ENCODE measurements at regions not wholly inside any gene's neighbourhood (a gene's known extent, or its start where the extent isn't known, plus 50 kb on each side); places are given as distances from the start of the nearest gene placed in this dataset.
A peak's percentile ranks its signal among the peaks of the same experiment; 100 is the strongest.

DNA sequence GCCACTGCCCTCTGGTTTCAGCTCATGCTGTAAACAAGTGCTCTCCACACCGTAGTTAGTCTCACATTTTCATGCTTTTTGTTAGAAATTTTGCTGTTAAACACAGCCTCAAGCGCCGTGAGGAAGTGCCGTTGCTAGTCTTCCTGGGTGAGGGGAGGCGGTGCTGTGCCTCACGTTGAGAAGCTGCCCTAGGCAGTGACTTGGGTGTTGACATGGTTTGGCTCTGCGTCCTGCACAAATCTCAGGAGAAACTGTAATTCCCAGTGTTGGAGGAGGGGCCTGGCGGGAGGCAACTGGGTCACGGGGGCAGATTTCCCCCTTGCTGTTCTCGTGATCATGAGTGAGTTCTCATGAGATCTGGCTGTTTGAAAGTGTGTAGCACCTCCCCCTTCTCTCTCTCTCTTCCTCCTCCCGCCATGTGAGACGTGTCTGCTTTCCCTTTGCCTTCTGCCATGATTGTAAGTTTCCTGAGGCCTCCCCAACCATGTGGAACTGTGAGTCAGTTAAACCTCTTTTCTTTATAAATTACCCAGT, 95.8 kb downstream of the ERMARD start:
- H3K36me3 Mint-ChIP-seq (ENCODE audit: unreplicated experiment), result no peaks in the 10 kb centered on the region
- TF ChIP-seq, protein P1, sequence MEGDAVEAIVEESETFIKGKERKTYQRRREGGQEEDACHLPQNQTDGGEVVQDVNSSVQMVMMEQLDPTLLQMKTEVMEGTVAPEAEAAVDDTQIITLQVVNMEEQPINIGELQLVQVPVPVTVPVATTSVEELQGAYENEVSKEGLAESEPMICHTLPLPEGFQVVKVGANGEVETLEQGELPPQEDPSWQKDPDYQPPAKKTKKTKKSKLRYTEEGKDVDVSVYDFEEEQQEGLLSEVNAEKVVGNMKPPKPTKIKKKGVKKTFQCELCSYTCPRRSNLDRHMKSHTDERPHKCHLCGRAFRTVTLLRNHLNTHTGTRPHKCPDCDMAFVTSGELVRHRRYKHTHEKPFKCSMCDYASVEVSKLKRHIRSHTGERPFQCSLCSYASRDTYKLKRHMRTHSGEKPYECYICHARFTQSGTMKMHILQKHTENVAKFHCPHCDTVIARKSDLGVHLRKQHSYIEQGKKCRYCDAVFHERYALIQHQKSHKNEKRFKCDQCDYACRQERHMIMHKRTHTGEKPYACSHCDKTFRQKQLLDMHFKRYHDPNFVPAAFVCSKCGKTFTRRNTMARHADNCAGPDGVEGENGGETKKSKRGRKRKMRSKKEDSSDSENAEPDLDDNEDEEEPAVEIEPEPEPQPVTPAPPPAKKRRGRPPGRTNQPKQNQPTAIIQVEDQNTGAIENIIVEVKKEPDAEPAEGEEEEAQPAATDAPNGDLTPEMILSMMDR (IDR thresholded peaks at IDR 0.05), result no peak
- no peaks in the 10 kb centered on the region for H3K27me3 Mint-ChIP-seq (ENCODE audit: unreplicated experiment)
- H3K4me1 Mint-ChIP-seq (ENCODE audit: unreplicated experiment), result no peaks in the 10 kb centered on the region
- no peak overlapping the region for H3K4me3 Mint-ChIP-seq (ENCODE audit: unreplicated experiment)
- DNase-seq (ENCODE audit: extremely low spot score, unreplicated experiment), result peak; percentile 67
- no peak overlapping the region for H3K27ac Mint-ChIP-seq (ENCODE audit: unreplicated experiment)
- no peaks in the 10 kb centered on the region for H3K9me3 Mint-ChIP-seq (ENCODE audit: unreplicated experiment)

DNA sequence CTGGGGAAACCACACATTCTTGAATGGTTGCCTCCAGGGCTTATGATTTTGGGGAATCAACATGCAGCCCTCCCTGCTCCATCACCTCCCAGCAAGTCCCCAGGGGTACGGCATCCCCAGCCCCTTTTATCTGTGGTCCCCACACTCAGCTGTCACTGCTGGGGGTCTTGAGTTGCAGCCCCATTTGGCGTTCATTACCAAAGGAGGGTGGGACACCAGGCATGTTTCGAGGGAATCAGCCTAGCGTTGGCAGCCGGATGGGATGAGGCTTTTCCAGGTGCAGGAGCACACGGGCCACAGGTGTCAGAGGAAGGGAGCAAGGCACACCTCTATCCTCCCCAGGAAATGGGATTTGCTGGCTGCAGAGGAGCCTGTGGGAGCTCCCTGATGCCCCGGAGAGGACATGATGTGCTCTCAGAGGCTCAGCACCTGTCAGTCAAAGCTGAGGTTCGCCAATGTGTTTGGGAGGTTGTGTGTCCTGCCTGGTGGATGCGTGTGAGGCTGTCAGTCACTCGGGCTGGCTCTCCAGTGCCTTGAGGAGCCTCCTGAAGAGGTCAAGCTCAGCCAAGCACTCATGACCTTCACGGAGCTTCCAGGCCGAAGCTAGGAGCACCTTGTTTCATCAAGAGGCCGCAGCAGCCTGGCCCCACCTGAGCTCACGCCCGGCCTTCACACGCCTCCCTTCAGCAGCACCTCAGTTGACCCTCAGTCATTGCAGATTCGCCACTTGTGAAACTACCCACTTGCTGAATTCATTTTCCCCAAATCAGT, 95.0 kb downstream of the ERMARD start:
- Mint-ChIP-seq H3K9me3 (ENCODE audit: unreplicated experiment) (no peaks in the 10 kb centered on the region), H3K27ac (ENCODE audit: unreplicated experiment) (no peak overlapping the region), H3K4me3 (ENCODE audit: unreplicated experiment) (no peak overlapping the region), H3K4me1 (ENCODE audit: unreplicated experiment) (no peaks in the 10 kb centered on the region), H3K36me3 (ENCODE audit: unreplicated experiment) (no peaks in the 10 kb centered on the region), H3K27me3 (ENCODE audit: unreplicated experiment) (no peaks in the 10 kb centered on the region)
- peak; percentile 76 for DNase-seq (ENCODE audit: extremely low spot score, unreplicated experiment)
- TF ChIP-seq, protein P1 (IDR thresholded peaks at IDR 0.05), result no peak

DNA sequence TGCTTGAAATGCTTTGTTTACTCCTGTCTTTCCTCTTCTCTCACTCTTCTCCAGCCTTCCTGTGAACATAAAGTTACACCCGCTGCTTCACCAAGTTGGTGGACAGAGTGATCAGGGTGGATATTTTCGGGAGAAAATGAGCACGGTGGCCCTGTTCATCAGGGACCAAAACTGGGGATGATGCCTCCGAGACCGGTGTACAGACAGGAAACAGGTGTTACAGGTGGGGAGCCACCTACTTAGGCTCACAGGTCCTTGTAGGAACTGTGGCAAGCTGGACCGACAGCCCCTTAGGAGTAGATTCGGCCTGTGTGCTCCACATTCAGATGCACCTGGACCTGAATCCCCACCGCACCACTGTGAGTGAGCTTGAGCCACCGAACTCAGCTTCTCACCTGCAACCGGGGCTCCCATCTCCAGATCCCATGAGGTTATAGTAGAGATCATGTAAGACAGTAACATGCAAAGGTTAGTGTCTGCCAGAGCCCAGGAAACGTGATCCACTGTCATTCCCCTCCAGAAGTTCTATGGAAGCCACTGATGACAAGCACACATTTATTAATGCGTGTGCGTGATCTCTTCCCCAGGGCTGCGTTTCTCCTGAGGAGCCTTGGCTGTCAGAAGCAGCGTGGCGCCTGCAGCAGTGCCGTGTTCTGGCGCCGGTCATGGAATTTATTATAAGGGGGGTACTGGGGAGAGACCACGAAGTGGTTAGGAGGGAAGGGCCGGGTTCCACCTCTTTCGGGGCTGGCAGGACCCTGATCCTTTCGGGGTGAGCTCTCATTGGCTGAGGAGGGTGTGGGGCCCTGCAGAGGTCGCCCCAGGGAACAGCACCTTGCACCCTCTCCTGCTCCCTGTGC, 94.2 kb downstream of the ERMARD start:
- TF ChIP-seq, protein P1 (IDR thresholded peaks at IDR 0.05), result no peak
- Mint-ChIP-seq H3K27ac (ENCODE audit: unreplicated experiment) (no peak overlapping the region), H3K4me3 (ENCODE audit: unreplicated experiment) (no peak overlapping the region), H3K9me3 (ENCODE audit: unreplicated experiment) (no peaks in the 10 kb centered on the region), H3K27me3 (ENCODE audit: unreplicated experiment) (no peaks in the 10 kb centered on the region), H3K36me3 (ENCODE audit: unreplicated experiment) (no peaks in the 10 kb centered on the region), H3K4me1 (ENCODE audit: unreplicated experiment) (no peaks in the 10 kb centered on the region)
- DNase-seq (ENCODE audit: extremely low spot score, unreplicated experiment), result peak; percentile 69

DNA sequence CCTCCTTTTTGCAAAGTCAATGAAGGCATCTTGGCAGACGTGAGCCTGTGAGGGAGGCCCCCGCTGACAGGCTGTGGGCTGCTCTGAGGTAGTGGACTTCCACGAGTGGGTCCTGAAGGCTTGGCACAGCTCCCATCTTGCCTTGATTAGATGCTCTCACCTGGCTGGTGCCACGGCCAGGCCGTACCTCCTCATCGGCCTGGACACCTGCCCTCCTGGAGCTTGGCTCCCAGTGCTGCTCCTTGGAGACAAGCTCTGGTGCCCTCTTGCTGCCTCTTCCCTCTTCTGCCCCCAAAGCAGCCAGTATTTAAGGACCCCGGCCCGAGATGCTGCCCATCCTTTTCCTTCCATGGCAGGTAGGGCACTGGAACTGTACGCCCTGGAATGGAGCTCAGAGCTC, 93.5 kb downstream of the ERMARD start:
- Mint-ChIP-seq H3K4me1 (ENCODE audit: unreplicated experiment) (no peaks in the 10 kb centered on the region), H3K27me3 (ENCODE audit: unreplicated experiment) (no peaks in the 10 kb centered on the region), H3K27ac (ENCODE audit: unreplicated experiment) (no peak overlapping the region), H3K9me3 (ENCODE audit: unreplicated experiment) (no peaks in the 10 kb centered on the region), H3K36me3 (ENCODE audit: unreplicated experiment) (no peaks in the 10 kb centered on the region), H3K4me3 (ENCODE audit: unreplicated experiment) (no peak overlapping the region)
- TF ChIP-seq, protein P1 (IDR thresholded peaks at IDR 0.05), result no peak
- peak; percentile 73 for DNase-seq (ENCODE audit: extremely low spot score, unreplicated experiment)

DNA sequence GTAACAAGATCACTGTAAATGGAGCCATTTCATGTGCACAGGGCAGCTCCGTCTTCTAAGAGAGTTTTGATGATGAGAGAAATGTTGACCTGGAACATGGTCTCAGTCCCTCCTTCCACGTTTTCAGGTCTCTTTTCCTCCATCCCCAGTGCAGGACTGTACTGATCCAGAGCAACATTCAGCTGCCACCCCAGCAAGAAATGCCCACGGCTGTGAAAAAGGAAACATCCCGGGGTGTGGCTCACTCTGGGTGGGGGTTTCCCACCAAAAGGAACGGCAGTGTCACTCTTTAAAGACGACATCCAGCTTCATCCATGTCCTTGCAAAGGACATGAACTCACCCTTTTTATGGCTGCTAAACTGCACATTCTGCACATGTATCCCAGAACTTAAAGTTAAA, 92.6 kb downstream of the ERMARD start:
- TF ChIP-seq, protein P1 (IDR thresholded peaks at IDR 0.05), result no peak
- no peaks in the 10 kb centered on the region for H3K4me1 Mint-ChIP-seq (ENCODE audit: unreplicated experiment)
- H3K27ac Mint-ChIP-seq (ENCODE audit: unreplicated experiment), result no peak overlapping the region
- H3K4me3 Mint-ChIP-seq (ENCODE audit: unreplicated experiment), result no peak overlapping the region
- peak; percentile 56 for DNase-seq (ENCODE audit: extremely low spot score, unreplicated experiment)
- no peaks in the 10 kb centered on the region for H3K9me3 Mint-ChIP-seq (ENCODE audit: unreplicated experiment)
- no peaks in the 10 kb centered on the region for H3K36me3 Mint-ChIP-seq (ENCODE audit: unreplicated experiment)
- H3K27me3 Mint-ChIP-seq (ENCODE audit: unreplicated experiment), result no peaks in the 10 kb centered on the region

Measured in osteocyte (in vitro differentiated cells).